NT2/D1 (cell line): ENCODE measurements at regions not wholly inside any gene's neighbourhood (a gene's known extent, or its start where the extent isn't known, plus 50 kb on each side); places are given as distances from the start of the nearest gene placed in this dataset.

Experiments used
- DNase-seq: peaks from one replicate; pipeline ENCODE4 v3.0.0-alpha.2; 2011; ENCODE audit warnings: low read depth, low spot score
- H3K27me3 ChIP-seq: 2 replicates; pipeline ENCODE4 v1.6.0; 2011; ENCODE audit warnings: mild to moderate bottlenecking; ENCODE audit not compliant: insufficient read length, insufficient read depth
- H3K36me3 ChIP-seq: 2 replicates; pipeline ENCODE4 v1.6.1; 2011; ENCODE audit warnings: mild to moderate bottlenecking, low read length, mixed read lengths; ENCODE audit not compliant: insufficient read depth, insufficient read length
- H3K4me1 ChIP-seq: 2 replicates; pipeline ENCODE4 v1.5.1; 2011; ENCODE audit not compliant: insufficient read depth, insufficient read length
- H3K4me3 ChIP-seq: 2 replicates; pipeline ENCODE4 v1.5.1; 2011; ENCODE audit warnings: low read depth; ENCODE audit not compliant: insufficient read length
- H3K9ac ChIP-seq: 2 replicates; pipeline ENCODE4 v1.6.0; 2011; ENCODE audit warnings: low read depth; ENCODE audit not compliant: insufficient read length
- H3K9me3 ChIP-seq: 2 replicates; pipeline ENCODE4 v1.5.1; 2011; ENCODE audit warnings: mild to moderate bottlenecking, low read length; ENCODE audit not compliant: insufficient read depth
- SUZ12 ChIP-seq: IDR thresholded peaks from 2 replicates; pipeline ENCODE4 v1.6.1; 2011; ENCODE audit not compliant: insufficient read length, insufficient read depth; ENCODE audit errors: extremely low read depth
- YY1 ChIP-seq: IDR thresholded peaks from 2 replicates; pipeline ENCODE4 v1.6.1; 2011; ENCODE audit not compliant: insufficient read length, insufficient read depth
- ZNF274 ChIP-seq: IDR thresholded peaks from 2 replicates; pipeline ENCODE4 v1.6.1; 2011; ENCODE audit warnings: mild to moderate bottlenecking, low read depth, low read length

DNA sequence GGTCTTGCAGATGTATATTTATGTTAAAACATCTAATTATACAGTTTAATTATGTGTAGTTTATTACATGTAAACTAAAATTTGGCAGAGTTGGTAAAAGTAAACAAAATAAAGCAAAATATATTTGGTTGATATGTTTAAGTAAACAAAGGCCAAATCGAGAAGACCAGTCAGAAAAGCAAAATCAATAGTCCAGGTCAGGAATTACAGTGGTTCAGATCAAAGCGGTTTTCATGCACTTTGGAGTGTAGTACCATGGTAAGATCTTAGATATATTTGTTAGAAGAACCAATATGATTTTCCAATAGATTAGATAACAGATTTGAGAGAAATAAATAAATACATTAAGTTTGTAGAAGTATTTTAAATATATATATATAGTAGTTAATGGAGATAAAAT, 1421.6 kb upstream of the CDH8 start:
- Histone ChIP-seq H3K9ac (no peak overlapping the region), H3K27me3 (no peaks in the 10 kb centered on the region), H3K36me3 (no peaks in the 10 kb centered on the region), H3K4me3 (no peak overlapping the region), H3K9me3 (no peaks in the 10 kb centered on the region), H3K4me1 (no peaks in the 10 kb centered on the region)
- DNase-seq, result no peak
- TF ChIP-seq ZNF274, result no peak
- no peak for TF ChIP-seq SUZ12
- TF ChIP-seq YY1, result no peak

DNA sequence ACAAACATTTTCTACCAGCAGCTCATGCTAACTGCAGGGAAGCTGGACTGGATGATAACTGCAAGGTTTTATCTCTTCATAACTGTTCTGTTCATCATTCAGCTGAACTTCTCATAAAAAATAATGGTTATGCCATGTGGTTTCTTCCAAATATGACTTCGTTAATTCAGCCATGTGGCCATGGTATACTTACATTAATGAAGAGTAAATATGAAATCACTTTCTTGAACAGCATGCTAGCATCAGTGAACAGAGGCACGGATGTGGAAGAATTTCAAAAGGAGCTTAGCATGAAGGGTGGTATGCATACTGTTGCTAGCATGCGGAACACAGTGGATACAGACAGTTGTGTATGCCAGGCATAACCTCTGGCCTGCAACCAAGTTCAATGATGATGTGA, 1417.0 kb upstream of the CDH8 start:
- Histone ChIP-seq H3K9ac (no peak overlapping the region), H3K4me3 (no peak overlapping the region), H3K36me3 (no peaks in the 10 kb centered on the region), H3K4me1 (no peaks in the 10 kb centered on the region), H3K27me3 (no peaks in the 10 kb centered on the region), H3K9me3 (no peaks in the 10 kb centered on the region)
- no peak for TF ChIP-seq ZNF274
- DNase-seq, result no peak

DNA sequence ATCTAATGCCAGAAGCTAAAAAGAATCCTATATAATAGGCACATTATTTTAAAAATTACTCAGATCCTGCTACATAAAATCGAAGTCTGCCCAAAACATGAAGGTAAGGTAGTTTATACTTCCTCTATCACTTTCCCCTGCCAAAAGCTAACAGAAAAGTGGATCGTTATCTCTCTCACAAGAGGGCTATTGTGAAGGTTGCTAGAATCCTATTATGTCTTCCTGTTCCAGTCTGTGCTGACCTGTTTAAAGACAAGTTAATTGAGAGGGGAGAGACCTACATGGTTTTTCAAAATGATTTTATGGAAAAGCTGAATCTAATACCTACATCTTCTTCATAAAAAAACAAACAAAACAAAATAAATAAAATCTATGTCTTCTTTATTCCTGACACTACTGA, 1410.9 kb upstream of the CDH8 start:
- H3K9me3 ChIP-seq, result no peaks in the 10 kb centered on the region
- H3K9ac ChIP-seq, result no peak overlapping the region
- H3K4me3 ChIP-seq, result no peak overlapping the region
- no peaks in the 10 kb centered on the region for H3K4me1 ChIP-seq
- TF ChIP-seq ZNF274, result no peak
- no peak for TF ChIP-seq SUZ12
- no peak for TF ChIP-seq YY1
- no peak for DNase-seq
- no peaks in the 10 kb centered on the region for H3K36me3 ChIP-seq
- H3K27me3 ChIP-seq, result no peaks in the 10 kb centered on the region

DNA sequence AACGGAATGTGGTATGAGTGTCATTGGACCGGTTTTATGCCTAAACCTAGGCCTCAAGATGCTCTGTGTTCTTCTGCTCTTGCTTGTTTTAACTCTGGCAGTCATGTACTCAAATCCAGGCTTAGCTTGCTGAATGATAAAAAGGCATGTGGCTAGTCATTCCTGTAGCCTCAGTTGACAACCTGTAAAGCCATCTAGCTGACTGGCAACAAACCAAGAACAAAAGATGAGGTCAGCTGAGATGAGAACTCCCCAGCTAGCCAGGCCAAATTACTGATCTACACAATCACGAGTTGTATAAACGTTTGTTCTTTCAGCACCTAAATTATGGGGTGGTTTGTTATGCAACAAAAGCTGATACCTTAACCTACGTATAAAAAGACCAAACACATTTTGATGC, 1406.0 kb upstream of the CDH8 start:
- no peak for TF ChIP-seq ZNF274
- TF ChIP-seq YY1, result no peak
- no peak for TF ChIP-seq SUZ12
- Histone ChIP-seq H3K36me3 (no peaks in the 10 kb centered on the region), H3K4me1 (no peaks in the 10 kb centered on the region), H3K4me3 (no peak overlapping the region), H3K27me3 (no peaks in the 10 kb centered on the region), H3K9ac (no peak overlapping the region), H3K9me3 (no peaks in the 10 kb centered on the region)
- no peak for DNase-seq

DNA sequence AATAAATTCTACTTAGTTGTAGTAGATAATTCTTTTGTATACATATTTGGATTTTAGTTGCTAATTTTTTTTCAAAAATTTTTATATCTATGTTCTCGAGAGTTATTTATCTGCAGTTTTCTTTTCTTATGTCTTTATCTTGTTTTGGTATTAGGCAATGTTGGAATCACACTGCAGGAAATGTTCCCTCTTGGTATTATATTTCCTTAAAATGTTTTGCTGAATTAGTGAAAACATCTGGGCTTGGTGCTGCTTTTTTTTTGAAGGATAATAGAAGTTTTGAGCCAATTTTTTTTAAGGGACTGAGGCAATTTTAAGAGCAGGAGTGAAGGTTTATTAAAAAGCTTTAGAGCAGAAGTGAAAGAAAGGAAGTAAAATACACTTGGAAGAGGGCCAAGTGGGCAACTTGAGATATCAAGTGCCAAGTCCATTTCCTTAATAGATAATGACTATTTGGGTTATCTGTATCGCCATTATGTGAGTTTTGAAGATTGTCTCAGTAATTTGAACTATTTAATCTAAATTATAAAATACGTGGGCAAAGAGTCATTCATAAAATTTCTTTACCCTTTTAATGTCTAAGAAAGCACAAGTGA, 1390.1 kb upstream of the CDH8 start:
- Histone ChIP-seq H3K4me1 (no peaks in the 10 kb centered on the region), H3K27me3 (no peaks in the 10 kb centered on the region), H3K4me3 (no peak overlapping the region), H3K9ac (no peak overlapping the region), H3K36me3 (no peaks in the 10 kb centered on the region), H3K9me3 (no peaks in the 10 kb centered on the region)
- TF ChIP-seq SUZ12 (no peak), YY1 (no peak), ZNF274 (no peak)
- no peak for DNase-seq

DNA sequence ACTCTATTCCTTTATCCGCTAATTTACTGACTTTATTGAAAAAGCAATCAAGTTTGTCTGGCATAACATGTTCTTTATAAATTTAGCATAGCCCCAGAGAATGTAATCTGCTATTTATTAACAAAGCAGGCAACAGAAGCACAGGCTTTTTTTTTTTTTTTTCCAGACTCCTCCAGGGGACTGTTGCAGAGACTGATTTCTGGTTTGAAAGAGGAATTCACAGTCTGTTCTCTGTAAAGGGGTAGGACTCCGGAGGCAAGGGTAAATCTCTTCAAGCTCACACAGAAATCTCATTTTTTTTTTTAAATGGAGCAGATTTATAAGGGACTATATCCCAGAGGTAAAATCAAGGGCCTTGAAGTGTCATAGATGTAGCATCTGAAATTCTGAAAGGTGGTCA, 1386.5 kb upstream of the CDH8 start:
- Histone ChIP-seq H3K9me3 (no peaks in the 10 kb centered on the region), H3K36me3 (no peaks in the 10 kb centered on the region), H3K4me1 (no peaks in the 10 kb centered on the region), H3K4me3 (no peak overlapping the region), H3K9ac (no peak overlapping the region), H3K27me3 (no peaks in the 10 kb centered on the region)
- no peak for DNase-seq
- no peak for TF ChIP-seq ZNF274
- no peak for TF ChIP-seq YY1
- no peak for TF ChIP-seq SUZ12

- Histone ChIP-seq H3K4me3 (no peak overlapping the region), H3K9ac (no peak overlapping the region), H3K27me3 (no peaks in the 10 kb centered on the region), H3K36me3 (no peaks in the 10 kb centered on the region), H3K9me3 (no peaks in the 10 kb centered on the region), H3K4me1 (no peaks in the 10 kb centered on the region)
- DNase-seq, result no peak
- TF ChIP-seq YY1, result no peak
- no peak for TF ChIP-seq SUZ12
- no peak for TF ChIP-seq ZNF274
These were observed 1380.5 kb upstream of the CDH8 start for GRCh38 chr16:63416712-63417111.

DNA sequence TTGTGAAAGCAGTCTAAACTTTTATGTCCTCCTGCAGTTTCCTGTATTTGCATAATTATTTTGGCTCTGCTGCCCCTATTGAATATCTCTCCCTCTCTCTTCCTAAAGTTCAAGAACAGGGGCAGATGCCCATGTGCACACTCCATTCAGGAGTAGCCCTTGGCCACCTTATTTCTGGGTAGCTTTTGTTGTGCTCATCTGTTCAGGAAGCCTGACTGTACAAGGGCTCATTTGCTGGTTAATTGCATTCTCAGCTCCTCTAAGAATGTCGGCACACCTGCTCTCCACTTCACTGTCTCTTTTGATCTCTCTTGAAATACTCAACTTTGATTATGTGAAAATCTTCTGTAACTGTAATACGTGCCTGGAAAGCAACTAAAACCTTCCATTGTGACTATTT, 1378.8 kb upstream of the CDH8 start:
- Histone ChIP-seq H3K4me1 (no peaks in the 10 kb centered on the region), H3K9ac (no peak overlapping the region), H3K9me3 (no peaks in the 10 kb centered on the region), H3K4me3 (no peak overlapping the region), H3K27me3 (no peaks in the 10 kb centered on the region), H3K36me3 (no peaks in the 10 kb centered on the region)
- TF ChIP-seq SUZ12, result no peak
- TF ChIP-seq ZNF274, result no peak
- no peak for TF ChIP-seq YY1
- no peak for DNase-seq
